Liver (tissue), 8 donors: ENCODE measurements at regions not wholly inside any gene's neighbourhood (a gene's known extent, or its start where the extent isn't known, plus 50 kb on each side); places are given as distances from the start of the nearest gene placed in this dataset.

Experiments
- DNase-seq: peaks from one replicate; pipeline ENCODE4 v3.0.0-alpha.2; 2017; ENCODE audit warnings: low spot score
- H3K27ac ChIP-seq, 2 donors: one replicate each; pipeline ENCODE4 v1.7.0; 2013; ENCODE audit warnings: inconsistent platforms in 2 of 2, low read length in 2 of 2, control low read depth in 1 of 2, low read depth in 1 of 2, mild to moderate bottlenecking in 1 of 2
- H3K27me3 ChIP-seq, 4 donors: one replicate each; pipeline versions ENCODE4 v1.6.1 to v1.7.0; 2013; ENCODE audit warnings: low read length in 3 of 4, inconsistent platforms in 1 of 4, mild to moderate bottlenecking in 1 of 4, moderate library complexity in 1 of 4; ENCODE audit not compliant: control insufficient read depth in 4 of 4, insufficient read depth in 4 of 4
- H3K36me3 ChIP-seq, 4 donors: one replicate each; pipeline versions ENCODE4 v1.6.1 to v1.7.0; 2013; ENCODE audit warnings: low read length in 3 of 4, mild to moderate bottlenecking in 3 of 4, low read depth in 1 of 4, moderate library complexity in 1 of 4; ENCODE audit not compliant: control insufficient read depth in 4 of 4, insufficient read depth in 3 of 4
- H3K4me1 ChIP-seq, 4 donors: one replicate each; pipeline versions ENCODE4 v1.6.1 to v1.7.0; 2013; ENCODE audit warnings: low read length in 3 of 4, mild to moderate bottlenecking in 3 of 4, moderate library complexity in 1 of 4; ENCODE audit not compliant: control insufficient read depth in 4 of 4, insufficient read depth in 4 of 4
- H3K4me3 ChIP-seq, 3 donors: one replicate each; pipeline versions ENCODE4 v1.6.1 to v1.7.0; 2013; ENCODE audit warnings: low read length in 3 of 3, control low read depth in 1 of 3, low read depth in 1 of 3, mild to moderate bottlenecking in 1 of 3
- H3K9ac ChIP-seq, 2 donors: one replicate each; pipeline ENCODE4 v1.7.0; 2013; ENCODE audit warnings: low read length in 2 of 2, mild to moderate bottlenecking in 2 of 2, moderate library complexity in 2 of 2, control low read depth in 1 of 2, low read depth in 1 of 2
- H3K9me3 ChIP-seq, 4 donors: one replicate each; pipeline versions ENCODE4 v1.6.1 to v1.7.0; 2013; ENCODE audit warnings: low read length in 3 of 4; ENCODE audit not compliant: control insufficient read depth in 4 of 4
- EGR1 ChIP-seq, 2 donors: IDR thresholded peaks; 2 replicates each; pipeline ENCODE4 v1.6.1; 2016 to 2018; ENCODE audit warnings: antibody characterized with exemption in 2 of 2, low read depth in 2 of 2
- FOXA1 ChIP-seq: IDR thresholded peaks from 2 replicates; pipeline ENCODE4 v1.6.1; 2016; ENCODE audit warnings: antibody characterized with exemption
- FOXA2 ChIP-seq: IDR thresholded peaks from 2 replicates; pipeline ENCODE4 v1.6.1; 2016; ENCODE audit warnings: antibody characterized with exemption
- GABPA ChIP-seq, 2 donors: IDR thresholded peaks in 1 of 2; conservative IDR thresholded peaks in 1 of 2; 2 replicates each; pipeline ENCODE4 v1.6.1; 2016; ENCODE audit warnings: antibody characterized with exemption in 2 of 2, mild to moderate bottlenecking in 1 of 2, moderate library complexity in 1 of 2
- HNF4A ChIP-seq, 2 donors: conservative IDR thresholded peaks; 2 replicates each; pipeline ENCODE4 v1.6.1; 2016; ENCODE audit warnings: antibody characterized with exemption in 2 of 2, mild to moderate bottlenecking in 2 of 2
- HNF4G ChIP-seq: IDR thresholded peaks from 2 replicates; pipeline ENCODE4 v1.6.1; 2016; ENCODE audit warnings: antibody characterized with exemption
- JUND ChIP-seq, 2 donors: IDR thresholded peaks; 2 replicates each; pipeline ENCODE4 v1.6.1; 2016; ENCODE audit warnings: antibody characterized with exemption in 2 of 2
- NR2F2 ChIP-seq: IDR thresholded peaks from 2 replicates; pipeline ENCODE4 v1.6.1; 2016; ENCODE audit warnings: antibody characterized with exemption
- RAD21 ChIP-seq, 2 donors: IDR thresholded peaks; 2 replicates each; pipeline ENCODE4 v1.6.1; 2016; ENCODE audit warnings: antibody characterized with exemption in 2 of 2, mild to moderate bottlenecking in 2 of 2
- RXRA ChIP-seq, 2 donors: IDR thresholded peaks; 2 replicates each; pipeline ENCODE4 v1.6.1; 2017 to 2018; ENCODE audit warnings: antibody characterized with exemption in 2 of 2, mild to moderate bottlenecking in 1 of 2
- SP1 ChIP-seq: IDR thresholded peaks from 2 replicates; pipeline ENCODE4 v1.6.1; 2018; ENCODE audit warnings: antibody characterized with exemption, mild to moderate bottlenecking
- TAF1 ChIP-seq: conservative IDR thresholded peaks from 2 replicates; pipeline ENCODE4 v1.6.1; 2016; ENCODE audit warnings: antibody characterized with exemption, mild to moderate bottlenecking
- YY1 ChIP-seq: IDR thresholded peaks from 2 replicates; pipeline ENCODE4 v1.6.1; 2016; ENCODE audit warnings: antibody characterized with exemption, mild to moderate bottlenecking
- WGBS: extraction: QIAGEN DNeasy Blood & Tissue Kit; methylation state at CpG from one replicate; pipeline ENCODE4 v1.1.7; 2013; 5-methylcytosine and 5-hydroxymethylcytosine counted together
- TF ChIP-seq, protein P1 (sequence below): IDR thresholded peaks from 2 replicates; pipeline ENCODE4 v1.6.1; 2016; ENCODE audit warnings: antibody characterized with exemption
- TF ChIP-seq, protein P2 (sequence below): IDR thresholded peaks from 2 replicates; pipeline ENCODE4 v1.6.1; 2016; ENCODE audit warnings: antibody characterized with exemption
- TF ChIP-seq, protein P3 (sequence below): IDR thresholded peaks from 2 replicates; pipeline ENCODE4 v1.6.1; 2016; ENCODE audit warnings: antibody characterized with exemption
- TF ChIP-seq, protein P4 (sequence below): fragments of 150-350 bp; IDR thresholded peaks from 2 replicates; pipeline ENCODE4 v1.5.1; 2017; ENCODE audit warnings: improper control_type of control experiment, low read depth, low read length; ENCODE audit not compliant: missing input control
- TF ChIP-seq, protein P5 (sequence below): IDR thresholded peaks from 2 replicates; pipeline ENCODE4 v1.6.1; 2016; ENCODE audit warnings: antibody characterized with exemption, mild to moderate bottlenecking
- donor health status: healthy.
- donor health status: healthy.
- donor health status: healthy.
- donor health status: healthy.
- donor health status: healthy.

DNA sequence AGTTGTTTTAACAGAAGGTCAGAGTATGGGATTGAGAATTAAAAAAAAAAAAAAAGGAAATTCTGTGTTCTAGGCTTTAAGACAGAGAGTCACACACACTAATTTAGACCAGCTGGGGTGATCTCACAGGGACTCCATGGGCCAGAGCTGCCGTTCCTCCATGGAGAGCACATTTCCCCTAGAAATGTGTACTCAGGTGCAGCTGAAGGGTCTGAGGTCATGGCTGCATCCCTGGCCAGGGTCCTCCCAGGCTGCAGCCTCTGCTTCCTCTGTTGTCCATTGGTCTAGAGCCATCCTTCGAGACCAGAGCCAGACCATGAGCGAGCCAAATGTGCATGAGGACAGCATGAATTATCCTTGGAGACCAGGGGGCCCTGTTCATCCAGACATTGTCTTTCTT is 190.1 kb upstream of the TNP1 start (continued):
- TF ChIP-seq, protein P1, sequence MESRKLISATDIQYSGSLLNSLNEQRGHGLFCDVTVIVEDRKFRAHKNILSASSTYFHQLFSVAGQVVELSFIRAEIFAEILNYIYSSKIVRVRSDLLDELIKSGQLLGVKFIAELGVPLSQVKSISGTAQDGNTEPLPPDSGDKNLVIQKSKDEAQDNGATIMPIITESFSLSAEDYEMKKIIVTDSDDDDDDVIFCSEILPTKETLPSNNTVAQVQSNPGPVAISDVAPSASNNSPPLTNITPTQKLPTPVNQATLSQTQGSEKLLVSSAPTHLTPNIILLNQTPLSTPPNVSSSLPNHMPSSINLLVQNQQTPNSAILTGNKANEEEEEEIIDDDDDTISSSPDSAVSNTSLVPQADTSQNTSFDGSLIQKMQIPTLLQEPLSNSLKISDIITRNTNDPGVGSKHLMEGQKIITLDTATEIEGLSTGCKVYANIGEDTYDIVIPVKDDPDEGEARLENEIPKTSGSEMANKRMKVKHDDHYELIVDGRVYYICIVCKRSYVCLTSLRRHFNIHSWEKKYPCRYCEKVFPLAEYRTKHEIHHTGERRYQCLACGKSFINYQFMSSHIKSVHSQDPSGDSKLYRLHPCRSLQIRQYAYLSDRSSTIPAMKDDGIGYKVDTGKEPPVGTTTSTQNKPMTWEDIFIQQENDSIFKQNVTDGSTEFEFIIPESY = no peak
- TF ChIP-seq, protein P2, sequence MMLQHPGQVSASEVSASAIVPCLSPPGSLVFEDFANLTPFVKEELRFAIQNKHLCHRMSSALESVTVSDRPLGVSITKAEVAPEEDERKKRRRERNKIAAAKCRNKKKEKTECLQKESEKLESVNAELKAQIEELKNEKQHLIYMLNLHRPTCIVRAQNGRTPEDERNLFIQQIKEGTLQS = no peak
- TF ChIP-seq, protein P3, sequence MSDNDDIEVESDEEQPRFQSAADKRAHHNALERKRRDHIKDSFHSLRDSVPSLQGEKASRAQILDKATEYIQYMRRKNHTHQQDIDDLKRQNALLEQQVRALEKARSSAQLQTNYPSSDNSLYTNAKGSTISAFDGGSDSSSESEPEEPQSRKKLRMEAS = no peak
- TF ChIP-seq JUND (IDR thresholded peaks at IDR 0.05) (no peak), GABPA (IDR thresholded peaks at IDR 0.05 in 1 of 2, conservative IDR thresholded peaks at IDR 0.05 in 1 of 2) (no peak), TAF1 (no peak)
- TF ChIP-seq, protein P4, sequence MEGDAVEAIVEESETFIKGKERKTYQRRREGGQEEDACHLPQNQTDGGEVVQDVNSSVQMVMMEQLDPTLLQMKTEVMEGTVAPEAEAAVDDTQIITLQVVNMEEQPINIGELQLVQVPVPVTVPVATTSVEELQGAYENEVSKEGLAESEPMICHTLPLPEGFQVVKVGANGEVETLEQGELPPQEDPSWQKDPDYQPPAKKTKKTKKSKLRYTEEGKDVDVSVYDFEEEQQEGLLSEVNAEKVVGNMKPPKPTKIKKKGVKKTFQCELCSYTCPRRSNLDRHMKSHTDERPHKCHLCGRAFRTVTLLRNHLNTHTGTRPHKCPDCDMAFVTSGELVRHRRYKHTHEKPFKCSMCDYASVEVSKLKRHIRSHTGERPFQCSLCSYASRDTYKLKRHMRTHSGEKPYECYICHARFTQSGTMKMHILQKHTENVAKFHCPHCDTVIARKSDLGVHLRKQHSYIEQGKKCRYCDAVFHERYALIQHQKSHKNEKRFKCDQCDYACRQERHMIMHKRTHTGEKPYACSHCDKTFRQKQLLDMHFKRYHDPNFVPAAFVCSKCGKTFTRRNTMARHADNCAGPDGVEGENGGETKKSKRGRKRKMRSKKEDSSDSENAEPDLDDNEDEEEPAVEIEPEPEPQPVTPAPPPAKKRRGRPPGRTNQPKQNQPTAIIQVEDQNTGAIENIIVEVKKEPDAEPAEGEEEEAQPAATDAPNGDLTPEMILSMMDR = no peak

DNA sequence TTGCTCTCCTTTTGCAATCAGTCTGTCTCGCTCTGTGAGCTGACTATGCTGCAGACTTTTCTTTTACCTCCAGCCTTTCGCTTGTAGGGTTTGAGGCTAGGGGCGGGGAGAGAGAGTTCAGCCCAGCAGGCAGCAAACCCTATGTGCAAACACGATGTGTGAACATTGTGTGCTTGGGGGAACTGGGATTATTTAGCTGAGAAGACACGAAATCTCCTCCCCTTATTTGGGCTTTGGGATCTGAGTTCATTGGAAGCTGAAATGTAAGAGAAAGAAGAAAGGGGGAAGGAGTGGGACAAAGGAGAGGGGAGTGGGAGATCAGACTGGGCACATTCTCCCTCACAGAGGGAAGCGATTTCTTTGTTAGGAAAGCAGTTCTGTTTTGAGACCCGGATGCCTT is 189.6 kb upstream of the TNP1 start:
- TF ChIP-seq HNF4A (conservative IDR thresholded peaks at IDR 0.05) (no peak), HNF4G (no peak), FOXA2 (no peak), RAD21 (IDR thresholded peaks at IDR 0.05) (no peak), NR2F2 (no peak), EGR1 (IDR thresholded peaks at IDR 0.05; ENCODE audit: low read depth in 2 of 2) (no peak), YY1 (no peak), SP1 (no peak), TAF1 (no peak), RXRA (IDR thresholded peaks at IDR 0.05) (no peak), GABPA (IDR thresholded peaks at IDR 0.05 in 1 of 2, conservative IDR thresholded peaks at IDR 0.05 in 1 of 2) (no peak), FOXA1 (no peak)
- TF ChIP-seq, protein P3 = no peak
- TF ChIP-seq, protein P5, sequence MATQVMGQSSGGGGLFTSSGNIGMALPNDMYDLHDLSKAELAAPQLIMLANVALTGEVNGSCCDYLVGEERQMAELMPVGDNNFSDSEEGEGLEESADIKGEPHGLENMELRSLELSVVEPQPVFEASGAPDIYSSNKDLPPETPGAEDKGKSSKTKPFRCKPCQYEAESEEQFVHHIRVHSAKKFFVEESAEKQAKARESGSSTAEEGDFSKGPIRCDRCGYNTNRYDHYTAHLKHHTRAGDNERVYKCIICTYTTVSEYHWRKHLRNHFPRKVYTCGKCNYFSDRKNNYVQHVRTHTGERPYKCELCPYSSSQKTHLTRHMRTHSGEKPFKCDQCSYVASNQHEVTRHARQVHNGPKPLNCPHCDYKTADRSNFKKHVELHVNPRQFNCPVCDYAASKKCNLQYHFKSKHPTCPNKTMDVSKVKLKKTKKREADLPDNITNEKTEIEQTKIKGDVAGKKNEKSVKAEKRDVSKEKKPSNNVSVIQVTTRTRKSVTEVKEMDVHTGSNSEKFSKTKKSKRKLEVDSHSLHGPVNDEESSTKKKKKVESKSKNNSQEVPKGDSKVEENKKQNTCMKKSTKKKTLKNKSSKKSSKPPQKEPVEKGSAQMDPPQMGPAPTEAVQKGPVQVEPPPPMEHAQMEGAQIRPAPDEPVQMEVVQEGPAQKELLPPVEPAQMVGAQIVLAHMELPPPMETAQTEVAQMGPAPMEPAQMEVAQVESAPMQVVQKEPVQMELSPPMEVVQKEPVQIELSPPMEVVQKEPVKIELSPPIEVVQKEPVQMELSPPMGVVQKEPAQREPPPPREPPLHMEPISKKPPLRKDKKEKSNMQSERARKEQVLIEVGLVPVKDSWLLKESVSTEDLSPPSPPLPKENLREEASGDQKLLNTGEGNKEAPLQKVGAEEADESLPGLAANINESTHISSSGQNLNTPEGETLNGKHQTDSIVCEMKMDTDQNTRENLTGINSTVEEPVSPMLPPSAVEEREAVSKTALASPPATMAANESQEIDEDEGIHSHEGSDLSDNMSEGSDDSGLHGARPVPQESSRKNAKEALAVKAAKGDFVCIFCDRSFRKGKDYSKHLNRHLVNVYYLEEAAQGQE = no peak
- TF ChIP-seq, protein P1 = no peak
- TF ChIP-seq, protein P2 = no peak
- TF ChIP-seq, protein P4 = no peak
- no peak overlapping the region for H3K27ac ChIP-seq
- no peak for DNase-seq
- H3K36me3 ChIP-seq = no peaks in the 10 kb centered on the region
- no peaks in the 10 kb centered on the region for H3K9me3 ChIP-seq
- no peak overlapping the region for H3K9ac ChIP-seq
- H3K27me3 ChIP-seq = no peaks in the 10 kb centered on the region
- H3K4me1 ChIP-seq = peaks cover 0 to 4% (median 0%) of the 10 kb centered on the region in 4 donors
- 75% methylated on average over 7 of the region's 7 CpGs for WGBS
- no peak overlapping the region for H3K4me3 ChIP-seq
